HepG2 (cell line): ENCODE measurements at regions not wholly inside any gene's neighbourhood (a gene's known extent, or its start where the extent isn't known, plus 50 kb on each side); places are given as distances from the start of the nearest gene placed in this dataset.

ENCODE experiments used
- ARID5B ChIP-seq: IDR thresholded peaks from 2 replicates; pipeline ENCODE4 v1.4.0; 2020; ENCODE audit warnings: mild to moderate bottlenecking, missing genetic modification reagents
- FOXP1 ChIP-seq, 2 experiments: fragments of 450-650 bp in 1 of 2; IDR thresholded peaks; 2 replicates each; pipeline ENCODE4 v1.6.1; 2017 to 2018; ENCODE audit warnings: antibody characterized with exemption in 1 of 2
- MATR3 ChIP-seq: sonication (generic); formaldehyde crosslinking; IDR thresholded peaks from 2 replicates; pipeline ENCODE4 v1.4.0; 2020; ENCODE audit warnings: missing genetic modification reagents
- RAD51 ChIP-seq: fragments of 450-650 bp; IDR thresholded peaks from 2 replicates; pipeline ENCODE4 v1.6.1; 2016; ENCODE audit warnings: borderline replicate concordance
- RXRA ChIP-seq: sonication (generic); formaldehyde crosslinking; IDR thresholded peaks from 2 replicates; pipeline ENCODE4 v1.5.1; 2020; ENCODE audit warnings: missing genetic modification reagents
- SIX1 ChIP-seq: sonication (generic); formaldehyde crosslinking; IDR thresholded peaks from 2 replicates; pipeline ENCODE4 v1.4.0; 2020; ENCODE audit warnings: missing genetic modification reagents, borderline replicate concordance
- SKI ChIP-seq: fragments of 450-650 bp; IDR thresholded peaks from one replicate; pipeline ENCODE4 v1.6.1; 2018; ENCODE audit warnings: mild to moderate bottlenecking; ENCODE audit not compliant: partially characterized antibody
- SMC3 ChIP-seq: IDR thresholded peaks from 2 replicates; pipeline ENCODE4 v1.6.1; 2011; ENCODE audit warnings: low read length, improper control_type of control experiment
- SOX13 ChIP-seq, 3 experiments: fragments of 450-650 bp in 1 of 3; sonication (generic) in 1 of 3; formaldehyde crosslinking in 1 of 3; IDR thresholded peaks in 2 of 3; conservative IDR thresholded peaks in 1 of 3; 2 replicates each; pipeline versions ENCODE4 v1.5.0 to v1.6.1; 2016 to 2020; ENCODE audit warnings: antibody characterized with exemption in 1 of 3, mild to moderate bottlenecking in 1 of 3, missing compliant biosample characterization in 1 of 3, missing genetic modification reagents in 1 of 3, moderate library complexity in 1 of 3
- THAP11 ChIP-seq: IDR thresholded peaks from 2 replicates; pipeline ENCODE4 v1.6.1; 2016; ENCODE audit warnings: missing biosample characterization, missing genetic modification reagents
- ZFY ChIP-seq: sonication (generic); formaldehyde crosslinking; IDR thresholded peaks from 2 replicates; pipeline ENCODE4 v1.4.0; 2020; ENCODE audit warnings: missing genetic modification reagents
- ZNF124 ChIP-seq: sonication (generic); formaldehyde crosslinking; IDR thresholded peaks from 2 replicates; pipeline ENCODE4 v1.4.0; 2020; ENCODE audit warnings: missing genetic modification reagents
- ZNF431 ChIP-seq: sonication (generic); formaldehyde crosslinking; IDR thresholded peaks from 2 replicates; pipeline ENCODE4 v1.9.0; 2022; ENCODE audit warnings: missing genetic modification reagents, low read depth, mild to moderate bottlenecking, borderline replicate concordance
- ZNF597 ChIP-seq: sonication (generic); formaldehyde crosslinking; IDR thresholded peaks from 2 replicates; pipeline ENCODE4 v1.5.0; 2020; ENCODE audit warnings: missing genetic modification reagents
- TF ChIP-seq, protein P1 (sequence below): IDR thresholded peaks from 2 replicates; pipeline ENCODE4 v1.6.1; 2016; ENCODE audit warnings: missing compliant biosample characterization, missing genetic modification reagents, borderline replicate concordance

DNA sequence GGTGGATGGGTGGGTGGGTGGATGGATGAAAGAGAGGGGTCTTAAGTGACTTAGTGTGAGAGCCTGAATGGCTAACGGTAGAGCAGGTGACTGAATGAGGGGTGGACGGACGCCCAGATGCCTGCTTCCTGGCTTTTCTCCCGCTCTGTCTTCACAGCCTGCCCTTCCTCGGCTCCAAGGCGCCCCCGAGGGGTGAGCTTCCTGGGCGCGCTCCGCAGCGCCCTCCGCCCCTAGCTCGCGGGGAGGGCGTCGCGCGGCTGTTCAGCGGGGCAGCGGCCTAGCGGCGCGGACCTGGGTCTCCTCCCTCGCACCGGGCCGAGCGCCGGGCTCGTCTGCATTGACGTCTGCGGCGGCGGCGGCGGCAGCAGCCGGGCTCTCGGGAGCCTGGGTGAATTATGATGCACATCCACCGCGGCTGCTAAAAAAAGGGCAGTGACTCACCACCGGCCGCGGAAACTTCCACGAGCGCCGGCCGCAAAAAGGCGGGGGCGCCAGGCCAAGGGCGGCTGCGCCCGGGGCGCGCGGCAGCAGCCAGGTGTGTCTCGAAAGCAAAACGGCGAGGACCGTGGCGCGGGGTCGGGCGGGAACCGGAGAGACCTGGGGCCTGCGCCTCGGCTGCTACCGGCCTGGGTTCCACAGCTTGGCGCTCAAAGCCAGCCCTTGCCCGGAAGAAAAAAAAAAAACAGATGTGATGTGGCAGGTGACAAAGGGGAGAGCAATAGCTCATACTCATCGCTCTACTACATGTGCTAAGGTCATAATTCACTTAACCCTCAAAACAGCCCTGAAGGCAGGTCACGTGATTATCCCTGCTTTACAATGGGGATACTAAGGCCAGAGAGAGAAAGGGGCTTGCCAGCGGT is 143.0 kb upstream of the ADRA1B start (continued):
- TF ChIP-seq SIX1 (no peak), ZNF124 (CRISPR knock-in tag) (no peak), FOXP1 (IDR thresholded peaks at IDR 0.05) (no peak), FOXP1 (CRISPR knock-in tag; IDR thresholded peaks at IDR 0.05) (no peak), SMC3 (no peak), THAP11 (CRISPR knock-in tag) (no peak), SOX13 (IDR thresholded peaks at IDR 0.05) (no peak), SOX13 (CRISPR knock-in tag; conservative IDR thresholded peaks at IDR 0.05 in 1 of 2, IDR thresholded peaks at IDR 0.05 in 1 of 2) (no peak), RAD51 (peak; percentile 59; the same call in 1 of the 2 replicates), MATR3 (CRISPR knock-in tag) (no peak), RXRA (CRISPR knock-in tag) (no peak), ZNF431 (CRISPR knock-in tag) (no peak), SKI (no peak), ZNF597 (no peak), ZFY (CRISPR knock-in tag) (0 out of 2 replicates have a peak, but pooled peaks have one; percentile 17), ARID5B (CRISPR knock-in tag) (no peak)
- TF ChIP-seq, protein P1, sequence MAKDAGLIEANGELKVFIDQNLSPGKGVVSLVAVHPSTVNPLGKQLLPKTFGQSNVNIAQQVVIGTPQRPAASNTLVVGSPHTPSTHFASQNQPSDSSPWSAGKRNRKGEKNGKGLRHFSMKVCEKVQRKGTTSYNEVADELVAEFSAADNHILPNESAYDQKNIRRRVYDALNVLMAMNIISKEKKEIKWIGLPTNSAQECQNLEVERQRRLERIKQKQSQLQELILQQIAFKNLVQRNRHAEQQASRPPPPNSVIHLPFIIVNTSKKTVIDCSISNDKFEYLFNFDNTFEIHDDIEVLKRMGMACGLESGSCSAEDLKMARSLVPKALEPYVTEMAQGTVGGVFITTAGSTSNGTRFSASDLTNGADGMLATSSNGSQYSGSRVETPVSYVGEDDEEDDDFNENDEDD (CRISPR knock-in tag) = peak; percentile 38; the same call in 1 of the 2 replicates
